ENCODE measurements at regions not wholly inside any gene's neighbourhood (a gene's known extent, or its start where the extent isn't known, plus 50 kb on each side); places are given as distances from the start of the nearest gene placed in this dataset.

GRCh38 chr2:216745453-216745852 lies 50.1 kb upstream of the IGFBP5 start:
- Histone ChIP-seq H3K9me3 (ENCODE audit: control insufficient read depth, low read depth, low read length) (no peaks in the 10 kb centered on the region), H2AFZ (ENCODE audit: control insufficient read depth, low read length) (no peak overlapping the region), H3K4me1 (ENCODE audit: control insufficient read depth, extremely low read depth, insufficient read depth, low read length) (peaks cover 2% of the 10 kb centered on the region), H3K9me1 (ENCODE audit: control insufficient read depth, extremely low read depth, insufficient read depth, low read length) (no peaks in the 10 kb centered on the region), H4K20me1 (ENCODE audit: control insufficient read depth, extremely low read depth, insufficient read depth, low read length) (no peaks in the 10 kb centered on the region), H3K27ac (ENCODE audit: control insufficient read depth, insufficient read depth, low read length) (no peak overlapping the region), H3K4me2 (ENCODE audit: control insufficient read depth, extremely low read depth, insufficient read depth, low read depth, low read length) (no peak overlapping the region), H3K9ac (ENCODE audit: control insufficient read depth, extremely low read depth, insufficient read depth, low read length) (no peak overlapping the region), H3K36me3 (ENCODE audit: control insufficient read depth in 2 of 2, extremely low read depth in 1 of 2, insufficient read depth in 2 of 2, low read length in 2 of 2) (no peaks in the 10 kb centered on the region), H3K27me3 (ENCODE audit: control insufficient read depth, extremely low read depth, insufficient read depth, low read length) (no peaks in the 10 kb centered on the region), H3K4me3 (ENCODE audit: control insufficient read depth in 2 of 3, extremely low read depth in 1 of 3, insufficient read depth in 2 of 3, low read depth in 1 of 3, low read length in 3 of 3) (no peak overlapping the region), H3K79me2 (ENCODE audit: control insufficient read depth, insufficient read depth, low read length) (no peaks in the 10 kb centered on the region)
- FAIRE-seq, result no peak
- DNase-seq (ENCODE audit: low read depth, low spot score), result no peak
- TF ChIP-seq CTCF (optimal IDR thresholded peaks at IDR 0.05 in 1 of 3, IDR thresholded peaks at IDR 0.05 in 1 of 3, conservative IDR thresholded peaks at IDR 0.05 in 1 of 3; ENCODE audit: extremely low read depth in 1 of 3, insufficient read depth in 2 of 3, low read length in 3 of 3) (no peak), EZH2 (IDR thresholded peaks at IDR 0.05; ENCODE audit: low read length) (no peak)
- dilution Hi-C loops (cut with MboI; ENCODE audit: extremely low pct_ligation_motif_present, low sequenced_read_pairs), result no loop called here

Small RNA genes lying in the stretch of these regions (small RNA-seq; reads per million reads assigned to genes)
- gene RNA5SP120 (ENCODE audit: insufficient read length in 3 of 3, low read depth in 3 of 3, low replicate concordance in 1 of 3), result 0 to 0.50 (median 0) reads per million in 3 experiments
